ENCODE measurements at regions not wholly inside any gene's neighbourhood (a gene's known extent, or its start where the extent isn't known, plus 50 kb on each side); places are given as distances from the start of the nearest gene placed in this dataset.

DNA sequence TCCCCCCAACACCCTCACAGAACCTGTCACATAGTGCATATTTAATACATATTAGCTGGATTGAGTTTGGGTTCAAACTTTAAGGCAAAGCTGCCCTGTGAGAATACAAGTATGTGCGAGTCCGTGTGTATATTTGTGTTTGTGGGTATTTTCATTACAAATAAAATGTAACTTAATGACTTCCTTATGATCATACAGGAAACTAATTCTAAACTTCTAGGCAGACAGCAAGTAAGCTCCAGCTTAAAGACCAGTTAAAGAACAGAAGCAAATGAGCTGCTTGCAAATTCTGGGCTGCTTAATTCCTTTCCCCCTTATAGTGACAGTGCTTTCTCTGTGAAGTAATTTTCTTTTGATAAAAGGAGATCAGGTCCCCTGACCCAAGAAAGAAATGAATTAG, 437.6 kb downstream of the TTLL7 start:
- no peak for DNase-seq

DNA sequence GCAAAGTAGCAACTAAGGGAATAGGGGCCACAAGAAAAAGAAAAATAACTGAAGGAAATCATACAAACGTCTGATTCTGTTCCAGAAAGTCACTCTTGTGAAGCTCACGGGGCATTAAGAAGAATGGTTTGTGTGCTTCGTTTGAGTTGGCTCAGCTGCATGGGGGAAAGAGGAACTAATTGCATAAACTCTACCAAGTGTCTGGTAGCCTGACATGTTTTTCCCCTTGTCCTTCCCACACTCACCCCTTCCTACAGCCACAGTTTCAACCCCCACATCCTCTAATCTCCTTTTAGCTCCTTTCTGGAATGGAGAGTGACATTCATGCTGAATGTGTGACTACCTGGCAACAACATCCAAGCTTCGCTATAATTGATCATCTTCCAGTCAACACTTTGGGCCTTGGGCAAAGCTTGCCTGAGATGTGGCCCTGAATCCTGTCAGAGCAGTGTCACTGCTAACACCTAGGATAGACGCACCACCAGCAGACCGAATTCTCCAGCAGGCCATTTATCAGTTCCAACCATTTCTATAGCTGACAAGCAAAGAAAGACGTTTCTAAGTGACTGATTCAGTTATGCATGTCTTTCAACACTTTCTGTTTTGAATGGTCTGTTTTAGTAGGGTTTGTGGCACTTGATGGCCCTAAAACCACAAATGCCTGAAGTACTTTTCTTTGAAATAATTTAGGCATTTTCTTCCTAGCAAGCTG, 439.6 kb downstream of the TTLL7 start:
- DNase-seq, result no peak

GRCh38 chr1:83555871-83556270, 443.1 kb downstream of the TTLL7 start:
- DNase-seq, result no peak

- no peak for DNase-seq
Observed at GRCh38 chr1:83554174-83554573, 444.8 kb downstream of the TTLL7 start.

- DNase-seq, result no peak
Observed at GRCh38 chr1:83552820-83553219, 446.1 kb downstream of the TTLL7 start.

GRCh38 chr1:83548311-83548710, 450.6 kb downstream of the TTLL7 start:
- no peak for DNase-seq

DNA sequence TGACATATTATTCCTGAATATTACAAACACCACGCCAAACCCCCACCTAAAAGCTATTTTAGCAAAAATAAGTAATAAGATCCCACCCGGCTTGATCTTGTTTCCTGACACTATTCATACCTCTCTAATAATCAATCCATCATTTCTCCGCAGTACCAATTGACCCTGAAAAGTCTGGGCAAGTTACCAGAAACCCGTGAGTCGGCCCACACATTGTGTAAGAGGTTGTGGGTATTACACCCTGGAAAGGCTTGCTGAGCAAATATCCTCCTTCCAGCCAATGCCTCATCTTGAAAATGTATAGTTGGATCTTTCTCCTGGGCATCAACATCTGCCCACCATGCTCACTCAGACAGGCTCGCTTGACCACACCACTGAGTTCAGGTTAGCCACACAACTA, 451.0 kb downstream of the TTLL7 start:
- no peak for DNase-seq

GRCh38 chr1:83546874-83547273, 452.1 kb downstream of the TTLL7 start:
- no peak for DNase-seq

DNA sequence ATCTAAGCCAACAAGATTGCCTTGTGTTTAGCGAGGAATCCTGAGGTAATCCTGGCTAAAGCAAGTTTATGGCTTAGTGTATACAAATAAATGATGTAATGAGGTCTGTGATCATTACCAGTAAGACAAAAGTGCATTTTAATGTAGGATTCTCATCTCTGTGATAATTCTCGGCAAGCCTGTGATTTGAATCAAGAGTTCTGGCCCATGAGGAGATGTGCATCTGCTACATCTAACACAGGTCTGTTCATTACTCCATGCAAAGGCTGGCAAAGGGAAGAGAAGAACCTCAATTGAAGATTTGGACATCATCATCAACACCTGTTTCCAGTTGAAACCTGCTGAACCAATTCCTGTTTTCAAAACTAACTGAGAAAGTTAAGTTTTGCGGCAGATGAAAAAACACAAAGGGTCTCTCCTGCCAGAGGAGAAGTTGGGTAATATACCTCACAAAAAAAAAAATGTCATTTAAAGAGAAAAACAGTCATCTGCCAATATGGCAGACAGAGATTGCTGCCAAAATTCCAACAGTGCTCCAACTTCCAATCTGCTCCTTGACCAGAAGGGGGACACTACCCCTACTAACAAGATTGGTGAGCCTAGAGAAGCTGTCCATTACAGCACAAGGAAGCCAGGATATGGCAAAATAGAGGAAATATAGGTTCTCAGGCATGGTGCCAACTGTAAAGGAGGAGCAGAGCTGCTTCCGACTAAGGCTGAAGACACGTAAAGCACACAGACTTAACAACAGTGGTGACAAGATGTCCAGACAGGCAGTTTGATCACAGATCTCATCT, 453.7 kb downstream of the TTLL7 start:
- DNase-seq, result no peak

- DNase-seq, result no peak
Observed at GRCh38 chr1:83543222-83543973, 455.5 kb downstream of the TTLL7 start.

DNA sequence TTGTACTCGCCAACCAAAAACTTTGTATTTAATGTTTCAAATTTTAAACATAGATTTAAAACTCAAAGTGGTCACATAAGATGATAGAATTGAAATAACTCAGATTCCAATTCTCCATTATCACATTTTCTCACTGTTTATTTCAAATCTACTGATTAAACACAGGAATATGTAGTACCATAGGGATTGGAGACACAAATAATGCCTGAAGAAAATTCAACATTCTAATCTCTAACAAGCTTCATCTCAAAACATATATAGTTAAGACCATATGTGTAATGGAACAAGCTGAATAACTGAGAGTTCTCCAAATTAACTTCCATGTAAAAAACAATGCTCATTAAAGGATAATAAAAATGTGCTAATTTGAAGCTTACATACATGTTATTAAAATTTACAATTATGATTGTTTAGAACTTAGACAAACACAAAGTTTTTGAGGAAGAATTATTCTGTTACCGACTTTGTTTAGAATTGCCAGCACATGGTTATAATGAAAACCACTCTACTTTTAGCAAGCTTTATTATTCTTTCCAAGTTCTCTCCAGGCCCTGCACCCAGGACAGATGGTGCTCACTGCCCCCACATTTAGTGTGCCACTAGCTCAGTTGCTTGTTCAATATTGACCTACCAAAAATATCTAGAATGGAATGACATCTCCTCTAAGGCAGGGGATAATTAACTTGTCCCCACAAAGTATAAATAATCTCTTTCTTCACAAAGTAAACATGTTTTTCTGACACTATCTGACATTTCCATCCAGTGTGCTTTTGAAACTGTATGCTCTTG, 467.2 kb downstream of the TTLL7 start:
- no peak for DNase-seq

DNA sequence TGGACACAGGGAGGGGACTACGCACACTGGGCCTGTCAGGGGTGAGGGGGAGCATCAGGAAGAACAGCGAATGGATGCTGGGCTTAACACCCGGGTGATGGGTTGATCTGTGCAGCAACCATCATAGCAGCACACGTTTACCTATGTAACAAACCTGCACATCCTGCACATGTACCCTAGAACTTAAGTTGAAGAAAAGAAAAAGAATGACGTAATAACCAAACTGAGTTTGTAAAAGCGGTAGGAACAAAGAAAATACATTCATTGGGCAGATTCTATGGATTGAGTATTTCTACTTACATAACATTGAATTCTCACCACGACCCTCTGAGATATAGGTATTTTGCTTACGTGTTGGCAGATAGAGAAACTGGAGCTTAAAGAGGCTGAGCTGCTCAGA, 468.4 kb downstream of the TTLL7 start:
- no peak for DNase-seq

DNA sequence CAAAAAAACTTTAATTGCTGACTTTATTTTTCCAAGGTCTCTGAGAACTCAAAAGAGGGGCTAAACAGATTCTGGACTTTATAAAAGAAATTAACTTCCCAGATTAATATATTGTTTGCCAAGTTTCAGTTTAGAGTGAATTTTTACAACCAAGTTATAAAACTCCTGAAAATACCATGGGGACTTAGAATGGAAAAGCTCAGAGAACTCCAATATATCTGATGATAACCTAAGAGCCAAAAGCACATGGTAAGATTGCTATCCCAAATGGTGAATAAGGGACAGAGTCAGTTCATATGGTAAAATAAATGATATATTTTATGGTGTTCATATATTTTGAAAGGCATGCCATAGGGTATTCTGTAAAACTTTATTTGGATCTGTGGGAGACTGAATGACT, 470.9 kb downstream of the TTLL7 start:
- DNase-seq, result no peak

DNA sequence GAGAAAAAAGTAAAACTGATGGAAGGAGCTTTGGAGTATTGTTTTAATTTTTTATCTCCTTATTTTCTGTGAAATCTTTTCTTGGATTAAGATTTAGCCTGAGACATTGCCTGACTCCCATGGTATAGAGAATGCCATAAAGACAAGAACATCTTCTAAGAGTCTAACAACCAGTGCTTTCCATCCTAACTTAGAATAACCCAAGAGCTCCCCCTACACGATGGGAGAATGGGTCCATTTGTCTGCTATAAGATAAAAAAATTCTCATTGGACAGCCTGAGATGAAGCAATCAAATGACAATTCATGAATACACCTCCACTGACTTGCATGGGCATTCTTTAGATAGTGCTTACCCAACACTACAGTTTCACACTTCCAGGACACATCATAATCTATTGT, 478.1 kb downstream of the TTLL7 start:
- no peak for DNase-seq

- DNase-seq, result no peak
Observed at GRCh38 chr1:83516369-83516768, 482.6 kb downstream of the TTLL7 start.

GRCh38 chr1:83515578-83516154, 483.3 kb downstream of the TTLL7 start:
- no peak for DNase-seq

DNA sequence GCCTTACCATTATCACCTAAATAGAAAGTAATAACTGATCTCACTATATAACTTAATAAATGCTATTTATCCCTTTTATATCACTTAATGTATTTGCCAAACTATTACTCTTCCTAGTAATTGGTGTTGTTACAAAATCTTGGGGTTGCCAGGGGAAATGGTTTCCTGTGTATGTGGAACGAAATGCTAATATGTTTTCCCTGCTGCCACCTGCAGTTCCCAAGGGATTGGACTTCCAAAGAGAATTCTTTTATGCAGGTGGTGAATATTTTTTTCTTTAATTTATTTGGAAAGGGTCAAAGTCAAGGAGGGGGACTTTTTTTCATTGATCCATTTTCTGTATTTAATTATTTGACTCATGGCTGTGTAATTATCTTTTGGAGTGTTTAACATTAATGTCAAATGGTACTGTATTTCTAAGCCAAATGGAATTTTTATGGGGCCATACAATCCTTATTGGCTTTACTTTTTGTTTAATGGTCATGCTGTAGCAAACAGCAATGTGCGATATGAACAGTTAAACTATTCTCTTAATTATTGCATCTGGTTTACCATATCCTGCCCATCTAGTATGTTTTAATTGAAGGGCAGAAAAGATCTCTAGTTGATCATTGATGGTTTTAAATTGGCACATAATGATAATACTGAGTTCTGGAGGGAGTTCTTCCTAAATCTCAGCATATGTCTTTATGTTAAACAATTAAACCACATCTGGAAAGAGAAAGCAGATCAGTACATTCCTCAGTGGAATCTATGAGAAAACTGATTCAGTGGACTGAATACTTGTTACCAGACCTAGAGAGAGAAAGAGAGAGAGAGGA, 486.3 kb downstream of the TTLL7 start:
- no peak for DNase-seq

DNA sequence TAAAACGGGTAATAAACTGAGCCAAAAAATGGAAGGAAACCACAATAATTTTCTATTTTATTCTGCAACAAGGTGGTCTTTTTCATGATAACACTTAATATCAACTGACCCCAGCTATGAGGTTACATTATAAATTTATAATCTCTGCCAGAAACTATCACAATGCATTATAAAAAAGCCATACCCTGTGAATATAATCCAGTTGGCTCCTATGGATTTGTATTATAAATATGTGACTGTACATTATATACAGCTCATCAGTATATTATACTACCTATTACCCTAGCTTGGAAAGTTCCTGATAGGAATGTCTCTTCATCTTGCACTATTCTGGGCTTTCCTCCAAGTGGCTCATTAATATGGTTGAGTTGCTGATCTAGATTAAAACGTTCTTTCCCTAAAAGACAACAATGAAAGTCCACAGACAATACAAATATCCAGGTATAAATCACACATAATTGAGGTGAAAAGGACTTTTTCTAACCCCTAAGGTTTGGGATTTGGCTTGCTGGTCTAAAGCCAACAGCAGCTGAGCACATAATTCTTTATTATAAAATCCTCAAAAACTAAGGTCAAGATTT, 487.7 kb downstream of the TTLL7 start:
- no peak for DNase-seq

- DNase-seq, result no peak
Observed at GRCh38 chr1:83509301-83509781, 489.6 kb downstream of the TTLL7 start.

GRCh38 chr1:83508485-83509151, 490.3 kb downstream of the TTLL7 start:
- no peak for DNase-seq

- DNase-seq, result no peak
Observed at GRCh38 chr1:83505148-83505547, 493.8 kb downstream of the TTLL7 start.
